ENCODE measurements at regions not wholly inside any gene's neighbourhood (a gene's known extent, or its start where the extent isn't known, plus 50 kb on each side); places are given as distances from the start of the nearest gene placed in this dataset.

DNA sequence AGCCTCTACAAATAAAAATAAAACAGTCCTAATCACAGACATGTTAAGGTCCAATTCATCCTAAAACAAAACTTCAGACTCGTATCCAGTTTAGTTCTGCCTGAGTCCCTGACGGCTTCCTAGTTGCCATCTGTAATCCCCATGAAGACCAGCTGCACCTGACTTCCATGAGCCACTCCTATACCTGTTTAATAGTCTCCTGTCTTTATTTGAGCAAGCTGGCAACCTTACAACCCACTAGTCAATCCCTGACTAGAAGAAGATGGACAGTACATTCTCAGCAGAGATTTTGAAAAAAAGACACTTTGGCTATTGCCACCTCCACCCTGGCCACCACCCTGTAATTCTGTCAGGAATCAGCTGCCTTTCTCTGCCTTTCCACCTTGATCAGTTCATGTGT lies 197.7 kb downstream of the HIBADH start:
- Histone ChIP-seq H3K4me2 (ENCODE audit: low read length) (no peak overlapping the region), H3K36me3 (ENCODE audit: insufficient read depth, low read length) (no peaks in the 10 kb centered on the region), H2AFZ (ENCODE audit: low read length) (no peak overlapping the region), H3K79me2 (ENCODE audit: insufficient read depth, low read depth, low read length) (no peaks in the 10 kb centered on the region), H3K4me3 (ENCODE audit: low read depth, low read length, poor library complexity, severe bottlenecking) (no peak overlapping the region), H3K27ac (ENCODE audit: low read depth, low read length, poor library complexity, severe bottlenecking) (no peak overlapping the region), H3K4me1 (ENCODE audit: insufficient read depth, low read length, poor library complexity, severe bottlenecking) (no peaks in the 10 kb centered on the region), H3K9me3 (ENCODE audit: low read length) (no peaks in the 10 kb centered on the region), H3K9me2 (ENCODE audit: insufficient read depth, low read length) (no peaks in the 10 kb centered on the region), H4K20me1 (ENCODE audit: insufficient read depth, low read length) (no peaks in the 10 kb centered on the region)
- no peak for DNase-seq (ENCODE audit: low spot score)
- ChIA-PET POLR2A (no interaction called here), CTCF (ENCODE audit: unreplicated experiment) (no interaction called here)
- intact Hi-C loops (cut with micrococcal nuclease; ENCODE audit: unreplicated experiment) = no loop called here
- TF ChIP-seq EZH2phosphoT487 (IDR thresholded peaks at IDR 0.05; ENCODE audit: borderline replicate concordance, low read depth, low read length) = no peak
- TF ChIP-seq, protein P1, sequence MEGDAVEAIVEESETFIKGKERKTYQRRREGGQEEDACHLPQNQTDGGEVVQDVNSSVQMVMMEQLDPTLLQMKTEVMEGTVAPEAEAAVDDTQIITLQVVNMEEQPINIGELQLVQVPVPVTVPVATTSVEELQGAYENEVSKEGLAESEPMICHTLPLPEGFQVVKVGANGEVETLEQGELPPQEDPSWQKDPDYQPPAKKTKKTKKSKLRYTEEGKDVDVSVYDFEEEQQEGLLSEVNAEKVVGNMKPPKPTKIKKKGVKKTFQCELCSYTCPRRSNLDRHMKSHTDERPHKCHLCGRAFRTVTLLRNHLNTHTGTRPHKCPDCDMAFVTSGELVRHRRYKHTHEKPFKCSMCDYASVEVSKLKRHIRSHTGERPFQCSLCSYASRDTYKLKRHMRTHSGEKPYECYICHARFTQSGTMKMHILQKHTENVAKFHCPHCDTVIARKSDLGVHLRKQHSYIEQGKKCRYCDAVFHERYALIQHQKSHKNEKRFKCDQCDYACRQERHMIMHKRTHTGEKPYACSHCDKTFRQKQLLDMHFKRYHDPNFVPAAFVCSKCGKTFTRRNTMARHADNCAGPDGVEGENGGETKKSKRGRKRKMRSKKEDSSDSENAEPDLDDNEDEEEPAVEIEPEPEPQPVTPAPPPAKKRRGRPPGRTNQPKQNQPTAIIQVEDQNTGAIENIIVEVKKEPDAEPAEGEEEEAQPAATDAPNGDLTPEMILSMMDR (conservative IDR thresholded peaks at IDR 0.05; ENCODE audit: low read length) = no peak
- no TSS peak for BruUV-seq (replicated peaks)

DNA sequence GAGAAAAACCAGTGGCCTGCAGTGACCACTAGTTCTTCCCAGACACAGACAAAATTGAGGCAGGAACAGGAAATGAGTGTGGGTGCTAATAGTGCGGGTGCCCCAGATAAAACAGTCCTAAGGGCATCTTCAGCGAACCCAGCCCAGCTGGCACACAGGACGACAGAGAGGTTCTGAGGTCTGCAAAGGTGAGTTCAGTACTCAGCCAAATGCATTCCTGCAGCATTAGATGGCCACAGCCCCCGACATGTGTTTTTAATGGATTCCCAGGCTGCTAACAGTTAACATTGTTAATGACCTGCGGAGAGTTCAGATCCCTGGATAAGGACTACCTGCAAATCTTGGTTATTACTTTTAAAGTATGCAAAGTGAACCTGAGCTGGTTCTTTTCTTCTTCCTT lies 196.0 kb downstream of the HIBADH start:
- Histone ChIP-seq H3K36me3 (ENCODE audit: insufficient read depth, low read length) (no peaks in the 10 kb centered on the region), H4K20me1 (ENCODE audit: insufficient read depth, low read length) (no peaks in the 10 kb centered on the region), H2AFZ (ENCODE audit: low read length) (no peak overlapping the region), H3K9me2 (ENCODE audit: insufficient read depth, low read length) (no peaks in the 10 kb centered on the region), H3K79me2 (ENCODE audit: insufficient read depth, low read depth, low read length) (no peaks in the 10 kb centered on the region), H3K4me1 (ENCODE audit: insufficient read depth, low read length, poor library complexity, severe bottlenecking) (no peaks in the 10 kb centered on the region), H3K4me2 (ENCODE audit: low read length) (no peak overlapping the region), H3K9me3 (ENCODE audit: low read length) (no peaks in the 10 kb centered on the region), H3K4me3 (ENCODE audit: low read depth, low read length, poor library complexity, severe bottlenecking) (no peak overlapping the region), H3K27ac (ENCODE audit: low read depth, low read length, poor library complexity, severe bottlenecking) (no peak overlapping the region)
- POLR2A ChIA-PET = no interaction called here
- CTCF ChIA-PET (ENCODE audit: unreplicated experiment) = no interaction called here
- intact Hi-C loops (cut with micrococcal nuclease; ENCODE audit: unreplicated experiment) = no loop called here
- no TSS peak for BruUV-seq (replicated peaks)
- DNase-seq (ENCODE audit: low spot score) = no peak
- TF ChIP-seq, protein P1 (conservative IDR thresholded peaks at IDR 0.05; ENCODE audit: low read length) = no peak
- no peak for TF ChIP-seq EZH2phosphoT487 (IDR thresholded peaks at IDR 0.05; ENCODE audit: borderline replicate concordance, low read depth, low read length)

DNA sequence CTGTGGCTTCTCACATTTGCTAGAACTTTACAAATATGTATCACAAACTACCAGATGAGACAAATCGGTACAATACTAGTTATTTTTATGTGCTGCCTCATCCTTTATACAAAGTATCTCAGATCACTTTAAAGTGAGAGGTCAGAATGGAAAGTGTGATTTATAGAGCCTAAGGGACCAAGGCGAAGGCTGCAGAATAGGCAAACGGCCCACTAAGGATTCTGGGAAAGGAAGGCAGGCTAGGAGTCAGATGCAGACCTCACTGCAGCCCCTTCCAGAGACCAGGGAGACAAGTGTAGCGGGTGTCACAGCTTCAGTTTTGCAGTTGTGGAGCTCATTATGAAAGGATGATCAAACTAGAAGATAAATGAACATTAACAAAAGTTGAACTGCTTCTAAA lies 190.6 kb downstream of the HIBADH start:
- TF ChIP-seq EZH2phosphoT487 (IDR thresholded peaks at IDR 0.05; ENCODE audit: borderline replicate concordance, low read depth, low read length) = no peak
- TF ChIP-seq, protein P1 (conservative IDR thresholded peaks at IDR 0.05; ENCODE audit: low read length) = no peak
- no peaks in the 10 kb centered on the region for H3K4me1 ChIP-seq (ENCODE audit: insufficient read depth, low read length, poor library complexity, severe bottlenecking)

More for the DNA sequence above, 190.6 kb downstream of the HIBADH start:
- Histone ChIP-seq H4K20me1 (ENCODE audit: insufficient read depth, low read length) (no peaks in the 10 kb centered on the region), H3K9me2 (ENCODE audit: insufficient read depth, low read length) (no peaks in the 10 kb centered on the region), H3K9me3 (ENCODE audit: low read length) (no peaks in the 10 kb centered on the region), H3K4me3 (ENCODE audit: low read depth, low read length, poor library complexity, severe bottlenecking) (no peak overlapping the region), H3K36me3 (ENCODE audit: insufficient read depth, low read length) (no peaks in the 10 kb centered on the region), H3K27ac (ENCODE audit: low read depth, low read length, poor library complexity, severe bottlenecking) (no peak overlapping the region), H2AFZ (ENCODE audit: low read length) (no peak overlapping the region), H3K4me2 (ENCODE audit: low read length) (no peak overlapping the region), H3K79me2 (ENCODE audit: insufficient read depth, low read depth, low read length) (no peaks in the 10 kb centered on the region)
- no peak for DNase-seq (ENCODE audit: low spot score)
- BruUV-seq (replicated peaks) = no TSS peak
- ChIA-PET CTCF (ENCODE audit: unreplicated experiment) (no interaction called here), POLR2A (interaction anchor here (0.7 kb wide), 1 partner anchor 170 kb away, joined by 6 read pairs; no protein-coding TSS in a partner anchor)
- intact Hi-C loops (cut with micrococcal nuclease; ENCODE audit: unreplicated experiment) = no loop called here
